ENCODE measurements at regions not wholly inside any gene's neighbourhood (a gene's known extent, or its start where the extent isn't known, plus 50 kb on each side); places are given as distances from the start of the nearest gene placed in this dataset.
A peak's percentile ranks its signal among the peaks of the same experiment; 100 is the strongest.
"Not testable (repeated sequence)": the region's sequence is repeated elsewhere in the genome, so short reads cannot be mapped to it uniquely, and the experiment has no call there.

DNA sequence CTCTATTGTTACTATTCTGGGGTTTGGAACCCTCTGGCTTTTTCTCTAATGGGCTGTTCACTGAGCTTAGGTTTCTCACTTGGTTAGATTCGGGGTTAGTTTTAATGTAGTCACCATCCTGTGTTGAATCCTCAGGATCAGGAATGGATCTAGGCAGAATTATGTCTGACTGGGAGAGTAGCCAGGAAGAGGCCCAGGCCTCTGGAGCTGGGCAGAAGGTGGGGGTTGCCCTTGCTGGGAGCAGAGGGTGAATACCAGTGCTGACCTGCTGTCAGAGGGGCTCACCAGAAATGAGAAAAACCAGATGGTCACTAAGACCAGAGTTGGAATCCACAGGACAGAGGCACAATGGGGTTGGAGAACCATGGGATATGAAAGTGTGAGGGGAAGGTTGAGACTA is 126.6 kb upstream of the SLC4A4 start:
- no peak for DNase-seq

DNA sequence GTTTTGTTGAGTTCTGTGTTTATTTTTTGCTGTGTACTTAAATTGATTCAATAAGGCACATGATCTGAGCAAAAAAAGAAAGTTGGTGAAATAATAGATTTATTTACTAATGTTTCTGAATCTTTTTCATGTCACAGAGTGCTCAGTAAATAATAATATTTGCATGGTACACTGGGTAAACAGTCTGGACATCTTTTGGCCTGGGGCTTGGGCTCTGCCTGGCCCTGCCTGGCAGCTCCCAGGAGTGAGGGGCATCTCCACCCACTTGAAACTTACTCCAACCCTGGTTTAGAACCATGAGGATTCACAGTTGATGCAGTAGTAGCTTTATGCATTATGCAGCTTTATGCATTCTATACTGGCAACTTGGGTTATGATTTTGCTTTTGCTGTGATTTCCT is 124.2 kb upstream of the SLC4A4 start:
- DNase-seq: no peak

- no peak for DNase-seq
Measured at GRCh38 chr4:71216316-71216959, 122.4 kb upstream of the SLC4A4 start.

DNA sequence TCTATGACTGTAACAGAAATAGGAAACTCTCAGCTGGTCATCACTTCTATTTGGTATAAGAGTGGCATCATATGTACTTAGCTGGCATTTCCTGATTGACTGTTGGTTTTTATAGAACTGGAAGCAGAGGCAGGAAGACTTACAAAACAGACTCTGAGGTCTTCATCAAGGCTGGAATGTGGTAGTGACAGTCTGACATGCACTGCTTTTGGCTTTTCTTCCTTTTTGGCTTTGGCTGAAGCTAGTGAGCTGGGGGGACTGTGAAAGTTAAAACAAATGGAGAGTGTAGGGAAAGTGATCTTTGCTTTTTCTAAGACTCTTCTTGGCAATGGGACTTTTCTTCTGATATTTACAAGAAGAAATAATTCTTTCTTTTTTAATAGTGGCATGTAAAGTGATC is 121.1 kb upstream of the SLC4A4 start:
- DNase-seq: no peak

DNA sequence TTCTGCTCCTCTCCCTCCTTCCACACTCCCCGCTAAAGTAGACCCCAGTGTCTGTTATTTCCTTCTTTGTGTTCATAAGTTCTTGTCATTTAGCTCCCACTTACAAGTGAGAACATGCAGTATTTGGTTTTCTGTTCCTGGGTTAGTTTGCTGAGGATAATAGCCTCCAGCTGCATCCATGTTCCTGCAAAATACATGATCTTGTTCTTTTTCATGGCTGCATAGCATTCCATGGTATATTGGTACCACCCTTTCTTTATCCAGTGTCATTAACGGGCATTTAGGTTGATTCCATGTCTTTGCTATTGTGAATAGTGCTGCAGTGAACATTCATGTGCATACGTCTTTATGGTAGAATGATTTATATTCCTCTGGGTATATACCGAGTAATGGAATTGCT is 118.0 kb upstream of the SLC4A4 start:
- DNase-seq: not testable (repeated sequence)

GRCh38 chr4:71221510-71222466 is 117.0 kb upstream of the SLC4A4 start:
- no peak for DNase-seq

DNA sequence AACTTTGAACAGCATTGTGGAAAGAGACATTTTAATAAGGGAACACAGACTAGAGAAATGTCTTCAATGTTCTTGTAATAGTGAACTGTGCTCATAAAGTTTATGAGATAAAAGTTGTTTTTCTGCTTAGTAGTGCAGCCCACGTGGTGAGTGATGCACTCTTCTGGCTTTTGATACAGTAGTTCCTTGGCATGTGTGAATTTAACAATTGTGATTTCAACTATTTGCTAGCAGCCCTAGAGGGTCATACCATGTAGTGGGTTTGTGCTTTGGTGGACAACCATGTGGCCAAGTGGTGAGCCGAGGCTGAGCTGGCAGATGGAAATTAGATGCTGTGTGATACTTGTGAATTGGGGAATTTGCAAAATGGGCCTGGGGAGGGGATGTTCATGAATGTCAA is 116.2 kb upstream of the SLC4A4 start:
- no peak for DNase-seq

GRCh38 chr4:71229477-71230270 is 109.1 kb upstream of the SLC4A4 start:
- DNase-seq: no peak

GRCh38 chr4:71230271-71231128 is 108.3 kb upstream of the SLC4A4 start:
- DNase-seq: no peak

- DNase-seq: peak; percentile 17
Measured at GRCh38 chr4:71231129-71232055, 107.4 kb upstream of the SLC4A4 start.

- DNase-seq: no peak
Measured at GRCh38 chr4:71232056-71232430, 106.8 kb upstream of the SLC4A4 start.

DNA sequence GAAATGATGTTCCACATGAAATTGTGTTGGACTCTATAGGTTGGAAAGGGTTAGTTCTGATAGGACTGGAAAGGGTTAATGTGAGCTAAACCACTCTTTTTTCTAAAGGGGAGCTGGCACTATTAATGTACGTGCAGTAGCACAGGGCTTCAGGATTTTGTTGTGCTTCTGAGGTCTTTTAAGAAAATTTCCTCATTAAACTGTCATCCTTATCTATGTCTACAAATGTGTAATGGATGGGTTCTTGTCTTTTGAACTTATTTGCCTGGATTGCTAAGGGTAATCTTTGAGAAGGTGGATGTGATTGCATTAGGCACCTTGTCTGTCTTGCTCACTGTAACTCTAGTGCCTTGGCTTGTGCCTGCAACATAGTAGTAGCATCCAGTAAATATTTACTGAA is 106.0 kb upstream of the SLC4A4 start:
- no peak for DNase-seq

- no peak for DNase-seq
Measured at GRCh38 chr4:71235311-71236201, 103.3 kb upstream of the SLC4A4 start.

DNA sequence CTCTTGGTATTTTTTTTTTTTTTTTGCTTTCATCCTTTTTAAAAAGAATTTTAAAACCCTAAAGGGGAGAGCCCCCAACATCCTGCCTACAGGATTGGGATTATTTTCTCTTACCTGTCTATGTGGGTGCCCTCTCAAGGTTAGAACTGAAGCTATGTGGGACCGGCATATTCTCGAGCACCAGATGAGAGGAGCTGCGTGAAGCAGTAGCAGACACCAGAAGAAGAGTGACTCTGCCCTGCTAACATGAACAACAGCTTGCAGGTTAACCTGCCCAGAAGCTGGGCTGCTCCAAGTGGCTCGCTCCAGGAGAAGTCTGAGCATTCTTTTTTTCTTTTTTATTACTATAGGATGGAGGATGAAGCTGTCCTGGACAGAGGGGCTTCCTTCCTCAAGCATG is 102.6 kb upstream of the SLC4A4 start:
- no peak for DNase-seq

- no peak for DNase-seq
Measured at GRCh38 chr4:71237641-71238040, 101.2 kb upstream of the SLC4A4 start.

GRCh38 chr4:71239365-71239764 is 99.5 kb upstream of the SLC4A4 start:
- DNase-seq: no peak

DNA sequence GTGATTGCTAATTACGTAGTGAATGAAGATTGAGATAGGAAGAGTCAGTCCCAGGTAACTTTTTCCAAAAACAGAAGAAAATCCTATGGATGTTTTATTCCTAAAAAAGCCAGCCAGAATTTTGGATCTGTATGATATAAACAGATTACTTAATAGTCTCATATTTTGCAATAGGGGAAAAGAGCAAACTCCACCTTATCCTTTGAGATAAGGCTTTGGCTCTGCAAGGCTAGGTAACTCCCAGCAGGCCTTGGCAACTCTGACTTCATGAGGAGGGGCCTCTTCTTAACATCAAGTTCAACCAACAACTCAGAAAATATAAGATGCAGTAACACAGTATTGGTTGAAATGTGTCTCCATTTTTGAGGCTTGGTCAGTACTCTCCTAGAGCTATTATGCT is 98.7 kb upstream of the SLC4A4 start:
- DNase-seq: no peak

- no peak for DNase-seq
Measured at GRCh38 chr4:71241501-71242288, 97.1 kb upstream of the SLC4A4 start.

DNA sequence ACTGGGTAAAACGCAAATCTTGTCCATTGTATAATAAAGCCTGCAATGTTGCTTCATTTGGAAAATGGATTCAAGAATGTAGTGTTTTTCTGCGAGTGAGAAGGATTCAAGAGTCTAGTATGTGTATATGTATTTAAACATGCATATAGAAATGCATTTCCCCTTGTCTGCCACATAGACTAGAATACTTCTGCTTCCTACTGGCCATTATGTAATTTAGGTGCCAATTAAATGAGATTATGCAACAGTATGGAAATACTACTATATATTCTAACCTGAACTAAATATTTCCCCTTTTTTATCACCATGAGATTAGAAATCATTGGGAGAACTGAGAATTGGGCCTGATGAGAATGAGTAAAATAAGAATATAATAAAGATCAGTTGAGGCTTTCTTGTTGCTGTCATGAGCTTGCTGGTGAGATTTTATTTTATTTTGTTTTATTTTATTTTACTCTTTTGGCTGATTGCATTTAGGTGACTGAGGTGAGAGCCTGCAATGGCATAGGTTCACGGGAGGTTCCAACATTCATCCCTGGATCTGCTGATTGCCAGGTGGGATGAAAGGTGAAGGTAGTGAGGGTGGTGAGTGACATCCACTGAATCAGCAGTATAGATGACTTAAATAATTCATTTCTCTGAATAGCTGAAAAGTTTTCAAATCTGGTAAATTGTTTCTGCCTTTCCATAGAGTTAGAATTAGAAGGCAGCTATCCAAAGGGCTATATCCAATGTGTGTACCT is 95.6 kb upstream of the SLC4A4 start:
- no peak for DNase-seq
